HEK293 (cell line): ENCODE measurements at regions not wholly inside any gene's neighbourhood (a gene's known extent, or its start where the extent isn't known, plus 50 kb on each side); places are given as distances from the start of the nearest gene placed in this dataset.

Experiments used
- KLF16 ChIP-seq: fragments of 450-650 bp; formaldehyde crosslinking; IDR thresholded peaks from 2 replicates; pipeline ENCODE4 v1.5.1; 2017; ENCODE audit warnings: missing biosample characterization, missing genetic modification characterization
- ZBTB7A ChIP-seq: fragments of 450-650 bp; formaldehyde crosslinking; IDR thresholded peaks from 2 replicates; pipeline ENCODE4 v1.5.1; 2016; ENCODE audit warnings: low read depth, missing biosample characterization, missing genetic modification characterization
- ZNF10 ChIP-seq: fragments of 450-650 bp; formaldehyde crosslinking; IDR thresholded peaks from 2 replicates; pipeline ENCODE4 v1.5.1; 2017; ENCODE audit warnings: missing biosample characterization, missing genetic modification characterization
- ZNF146 ChIP-seq: fragments of 450-650 bp; formaldehyde crosslinking; IDR thresholded peaks from 2 replicates; pipeline ENCODE4 v1.5.1; 2016; ENCODE audit warnings: missing biosample characterization, missing genetic modification characterization
- ZNF48 ChIP-seq: fragments of 450-650 bp; formaldehyde crosslinking; IDR thresholded peaks from 2 replicates; pipeline ENCODE4 v1.5.1; 2016; ENCODE audit warnings: missing biosample characterization, missing genetic modification characterization
- ZNF544 ChIP-seq: fragments of 450-650 bp; formaldehyde crosslinking; IDR thresholded peaks from 2 replicates; pipeline ENCODE4 v1.5.0; 2017; ENCODE audit warnings: missing biosample characterization, missing genetic modification characterization
- ZNF548 ChIP-seq: fragments of 450-650 bp; formaldehyde crosslinking; IDR thresholded peaks from 2 replicates; pipeline ENCODE4 v1.5.1; 2016; ENCODE audit warnings: missing biosample characterization, missing genetic modification characterization
- ZNF777 ChIP-seq: fragments of 450-650 bp; formaldehyde crosslinking; IDR thresholded peaks from 2 replicates; pipeline ENCODE4 v1.5.1; 2017; ENCODE audit warnings: missing biosample characterization, missing genetic modification characterization, borderline replicate concordance
- TF ChIP-seq, protein P1 (sequence below): fragments of 450-650 bp; formaldehyde crosslinking; IDR thresholded peaks from 2 replicates; pipeline ENCODE4 v1.5.1; 2016; ENCODE audit warnings: missing biosample characterization, missing genetic modification characterization
- TF ChIP-seq, protein P2 (sequence below): fragments of 450-650 bp; formaldehyde crosslinking; IDR thresholded peaks from 2 replicates; pipeline ENCODE4 v1.5.1; 2016; ENCODE audit warnings: missing biosample characterization, missing genetic modification characterization
- TF ChIP-seq, protein P3 (sequence below): fragments of 450-650 bp; formaldehyde crosslinking; IDR thresholded peaks from 2 replicates; pipeline ENCODE4 v1.5.1; 2016; ENCODE audit warnings: missing biosample characterization, missing genetic modification characterization, borderline replicate concordance
- TF ChIP-seq, protein P4 (sequence below): fragments of 450-650 bp; formaldehyde crosslinking; IDR thresholded peaks from 2 replicates; pipeline ENCODE4 v1.5.1; 2016; ENCODE audit warnings: missing biosample characterization, missing genetic modification characterization

DNA sequence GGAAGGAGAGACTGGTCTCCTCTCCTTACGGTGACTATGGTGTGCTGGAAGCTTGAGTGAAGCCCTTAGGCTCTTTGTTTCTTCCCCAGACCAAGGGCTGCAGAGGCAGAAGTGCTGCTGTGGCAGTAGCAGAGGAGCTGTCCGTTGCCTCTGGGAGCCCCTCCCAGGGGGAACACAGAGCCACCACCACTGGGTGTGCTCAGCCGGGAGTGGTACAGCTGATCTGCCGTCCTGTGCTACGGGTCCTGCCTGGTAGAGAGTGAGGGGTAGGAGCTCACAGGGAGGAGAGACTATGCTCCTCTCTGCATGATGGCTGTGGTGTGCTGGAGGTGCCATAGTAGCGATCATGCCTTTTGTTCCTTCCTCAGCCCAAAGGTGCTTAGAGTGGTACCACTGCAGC, 318.7 kb downstream of the DOK5 start:
- TF ChIP-seq ZNF548 (no peak), ZNF146 (no peak), ZNF777 (no peak), ZNF10 (no peak), ZBTB7A (tag by site-specific recombination) (no peak), ZNF48 (no peak), KLF16 (tag by site-specific recombination) (no peak), ZNF544 (tag by site-specific recombination) (no peak)
- TF ChIP-seq, protein P1, sequence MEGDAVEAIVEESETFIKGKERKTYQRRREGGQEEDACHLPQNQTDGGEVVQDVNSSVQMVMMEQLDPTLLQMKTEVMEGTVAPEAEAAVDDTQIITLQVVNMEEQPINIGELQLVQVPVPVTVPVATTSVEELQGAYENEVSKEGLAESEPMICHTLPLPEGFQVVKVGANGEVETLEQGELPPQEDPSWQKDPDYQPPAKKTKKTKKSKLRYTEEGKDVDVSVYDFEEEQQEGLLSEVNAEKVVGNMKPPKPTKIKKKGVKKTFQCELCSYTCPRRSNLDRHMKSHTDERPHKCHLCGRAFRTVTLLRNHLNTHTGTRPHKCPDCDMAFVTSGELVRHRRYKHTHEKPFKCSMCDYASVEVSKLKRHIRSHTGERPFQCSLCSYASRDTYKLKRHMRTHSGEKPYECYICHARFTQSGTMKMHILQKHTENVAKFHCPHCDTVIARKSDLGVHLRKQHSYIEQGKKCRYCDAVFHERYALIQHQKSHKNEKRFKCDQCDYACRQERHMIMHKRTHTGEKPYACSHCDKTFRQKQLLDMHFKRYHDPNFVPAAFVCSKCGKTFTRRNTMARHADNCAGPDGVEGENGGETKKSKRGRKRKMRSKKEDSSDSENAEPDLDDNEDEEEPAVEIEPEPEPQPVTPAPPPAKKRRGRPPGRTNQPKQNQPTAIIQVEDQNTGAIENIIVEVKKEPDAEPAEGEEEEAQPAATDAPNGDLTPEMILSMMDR = no peak
- TF ChIP-seq, protein P2, sequence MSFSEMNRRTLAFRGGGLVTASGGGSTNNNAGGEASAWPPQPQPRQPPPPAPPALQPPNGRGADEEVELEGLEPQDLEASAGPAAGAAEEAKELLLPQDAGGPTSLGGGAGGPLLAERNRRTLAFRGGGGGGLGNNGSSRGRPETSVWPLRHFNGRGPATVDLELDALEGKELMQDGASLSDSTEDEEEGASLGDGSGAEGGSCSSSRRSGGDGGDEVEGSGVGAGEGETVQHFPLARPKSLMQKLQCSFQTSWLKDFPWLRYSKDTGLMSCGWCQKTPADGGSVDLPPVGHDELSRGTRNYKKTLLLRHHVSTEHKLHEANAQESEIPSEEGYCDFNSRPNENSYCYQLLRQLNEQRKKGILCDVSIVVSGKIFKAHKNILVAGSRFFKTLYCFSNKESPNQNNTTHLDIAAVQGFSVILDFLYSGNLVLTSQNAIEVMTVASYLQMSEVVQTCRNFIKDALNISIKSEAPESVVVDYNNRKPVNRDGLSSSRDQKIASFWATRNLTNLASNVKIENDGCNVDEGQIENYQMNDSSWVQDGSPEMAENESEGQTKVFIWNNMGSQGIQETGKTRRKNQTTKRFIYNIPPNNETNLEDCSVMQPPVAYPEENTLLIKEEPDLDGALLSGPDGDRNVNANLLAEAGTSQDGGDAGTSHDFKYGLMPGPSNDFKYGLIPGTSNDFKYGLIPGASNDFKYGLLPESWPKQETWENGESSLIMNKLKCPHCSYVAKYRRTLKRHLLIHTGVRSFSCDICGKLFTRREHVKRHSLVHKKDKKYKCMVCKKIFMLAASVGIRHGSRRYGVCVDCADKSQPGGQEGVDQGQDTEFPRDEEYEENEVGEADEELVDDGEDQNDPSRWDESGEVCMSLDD = no peak
- TF ChIP-seq, protein P3, sequence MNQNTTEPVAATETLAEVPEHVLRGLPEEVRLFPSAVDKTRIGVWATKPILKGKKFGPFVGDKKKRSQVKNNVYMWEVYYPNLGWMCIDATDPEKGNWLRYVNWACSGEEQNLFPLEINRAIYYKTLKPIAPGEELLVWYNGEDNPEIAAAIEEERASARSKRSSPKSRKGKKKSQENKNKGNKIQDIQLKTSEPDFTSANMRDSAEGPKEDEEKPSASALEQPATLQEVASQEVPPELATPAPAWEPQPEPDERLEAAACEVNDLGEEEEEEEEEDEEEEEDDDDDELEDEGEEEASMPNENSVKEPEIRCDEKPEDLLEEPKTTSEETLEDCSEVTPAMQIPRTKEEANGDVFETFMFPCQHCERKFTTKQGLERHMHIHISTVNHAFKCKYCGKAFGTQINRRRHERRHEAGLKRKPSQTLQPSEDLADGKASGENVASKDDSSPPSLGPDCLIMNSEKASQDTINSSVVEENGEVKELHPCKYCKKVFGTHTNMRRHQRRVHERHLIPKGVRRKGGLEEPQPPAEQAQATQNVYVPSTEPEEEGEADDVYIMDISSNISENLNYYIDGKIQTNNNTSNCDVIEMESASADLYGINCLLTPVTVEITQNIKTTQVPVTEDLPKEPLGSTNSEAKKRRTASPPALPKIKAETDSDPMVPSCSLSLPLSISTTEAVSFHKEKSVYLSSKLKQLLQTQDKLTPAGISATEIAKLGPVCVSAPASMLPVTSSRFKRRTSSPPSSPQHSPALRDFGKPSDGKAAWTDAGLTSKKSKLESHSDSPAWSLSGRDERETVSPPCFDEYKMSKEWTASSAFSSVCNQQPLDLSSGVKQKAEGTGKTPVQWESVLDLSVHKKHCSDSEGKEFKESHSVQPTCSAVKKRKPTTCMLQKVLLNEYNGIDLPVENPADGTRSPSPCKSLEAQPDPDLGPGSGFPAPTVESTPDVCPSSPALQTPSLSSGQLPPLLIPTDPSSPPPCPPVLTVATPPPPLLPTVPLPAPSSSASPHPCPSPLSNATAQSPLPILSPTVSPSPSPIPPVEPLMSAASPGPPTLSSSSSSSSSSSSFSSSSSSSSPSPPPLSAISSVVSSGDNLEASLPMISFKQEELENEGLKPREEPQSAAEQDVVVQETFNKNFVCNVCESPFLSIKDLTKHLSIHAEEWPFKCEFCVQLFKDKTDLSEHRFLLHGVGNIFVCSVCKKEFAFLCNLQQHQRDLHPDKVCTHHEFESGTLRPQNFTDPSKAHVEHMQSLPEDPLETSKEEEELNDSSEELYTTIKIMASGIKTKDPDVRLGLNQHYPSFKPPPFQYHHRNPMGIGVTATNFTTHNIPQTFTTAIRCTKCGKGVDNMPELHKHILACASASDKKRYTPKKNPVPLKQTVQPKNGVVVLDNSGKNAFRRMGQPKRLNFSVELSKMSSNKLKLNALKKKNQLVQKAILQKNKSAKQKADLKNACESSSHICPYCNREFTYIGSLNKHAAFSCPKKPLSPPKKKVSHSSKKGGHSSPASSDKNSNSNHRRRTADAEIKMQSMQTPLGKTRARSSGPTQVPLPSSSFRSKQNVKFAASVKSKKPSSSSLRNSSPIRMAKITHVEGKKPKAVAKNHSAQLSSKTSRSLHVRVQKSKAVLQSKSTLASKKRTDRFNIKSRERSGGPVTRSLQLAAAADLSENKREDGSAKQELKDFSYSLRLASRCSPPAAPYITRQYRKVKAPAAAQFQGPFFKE = no peak
- TF ChIP-seq, protein P4, sequence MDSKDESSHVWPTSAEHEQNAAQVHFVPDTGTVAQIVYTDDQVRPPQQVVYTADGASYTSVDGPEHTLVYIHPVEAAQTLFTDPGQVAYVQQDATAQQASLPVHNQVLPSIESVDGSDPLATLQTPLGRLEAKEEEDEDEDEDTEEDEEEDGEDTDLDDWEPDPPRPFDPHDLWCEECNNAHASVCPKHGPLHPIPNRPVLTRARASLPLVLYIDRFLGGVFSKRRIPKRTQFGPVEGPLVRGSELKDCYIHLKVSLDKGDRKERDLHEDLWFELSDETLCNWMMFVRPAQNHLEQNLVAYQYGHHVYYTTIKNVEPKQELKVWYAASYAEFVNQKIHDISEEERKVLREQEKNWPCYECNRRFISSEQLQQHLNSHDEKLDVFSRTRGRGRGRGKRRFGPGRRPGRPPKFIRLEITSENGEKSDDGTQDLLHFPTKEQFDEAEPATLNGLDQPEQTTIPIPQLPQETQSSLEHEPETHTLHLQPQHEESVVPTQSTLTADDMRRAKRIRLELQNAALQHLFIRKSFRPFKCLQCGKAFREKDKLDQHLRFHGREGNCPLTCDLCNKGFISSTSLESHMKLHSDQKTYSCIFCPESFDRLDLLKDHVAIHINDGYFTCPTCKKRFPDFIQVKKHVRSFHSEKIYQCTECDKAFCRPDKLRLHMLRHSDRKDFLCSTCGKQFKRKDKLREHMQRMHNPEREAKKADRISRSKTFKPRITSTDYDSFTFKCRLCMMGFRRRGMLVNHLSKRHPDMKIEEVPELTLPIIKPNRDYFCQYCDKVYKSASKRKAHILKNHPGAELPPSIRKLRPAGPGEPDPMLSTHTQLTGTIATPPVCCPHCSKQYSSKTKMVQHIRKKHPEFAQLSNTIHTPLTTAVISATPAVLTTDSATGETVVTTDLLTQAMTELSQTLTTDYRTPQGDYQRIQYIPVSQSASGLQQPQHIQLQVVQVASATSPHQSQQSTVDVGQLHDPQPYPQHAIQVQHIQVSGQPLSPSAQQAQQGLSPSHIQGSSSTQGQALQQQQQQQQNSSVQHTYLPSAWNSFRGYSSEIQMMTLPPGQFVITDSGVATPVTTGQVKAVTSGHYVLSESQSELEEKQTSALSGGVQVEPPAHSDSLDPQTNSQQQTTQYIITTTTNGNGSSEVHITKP (tag by site-specific recombination) = no peak
